ENCODE measurements at regions not wholly inside any gene's neighbourhood (a gene's known extent, or its start where the extent isn't known, plus 50 kb on each side); places are given as distances from the start of the nearest gene placed in this dataset.
A peak's percentile ranks its signal among the peaks of the same experiment; 100 is the strongest.

- DNase-seq, result no peak
Measured at GRCh38 chr2:162967811-162968210, 129.2 kb upstream of the KCNH7 start.

GRCh38 chr2:162967147-162967546, 128.6 kb upstream of the KCNH7 start:
- no peak for DNase-seq

- no peak for DNase-seq
Measured at GRCh38 chr2:162965191-162965590, 126.6 kb upstream of the KCNH7 start.

GRCh38 chr2:162964513-162964912, 125.9 kb upstream of the KCNH7 start:
- no peak for DNase-seq

GRCh38 chr2:162963156-162963555, 124.6 kb upstream of the KCNH7 start:
- no peak for DNase-seq

- no peak for DNase-seq
Measured at GRCh38 chr2:162945785-162946184, 107.2 kb upstream of the KCNH7 start.

- DNase-seq, result no peak
Measured at GRCh38 chr2:162938387-162938786, 99.8 kb upstream of the KCNH7 start.

GRCh38 chr2:162934191-162934590, 95.6 kb upstream of the KCNH7 start:
- DNase-seq, result no peak

- DNase-seq, result no peak
Measured at GRCh38 chr2:162932416-162932815, 93.8 kb upstream of the KCNH7 start.

GRCh38 chr2:162929571-162929970, 91.0 kb upstream of the KCNH7 start:
- DNase-seq, result no peak

GRCh38 chr2:162928356-162928755, 89.8 kb upstream of the KCNH7 start:
- DNase-seq, result no peak

- no peak for DNase-seq
Measured at GRCh38 chr2:162926907-162927306, 88.3 kb upstream of the KCNH7 start.

GRCh38 chr2:162926501-162926900, 87.9 kb upstream of the KCNH7 start:
- no peak for DNase-seq

GRCh38 chr2:162925595-162925994, 87.0 kb upstream of the KCNH7 start:
- DNase-seq, result no peak

GRCh38 chr2:162919111-162919510, 80.5 kb upstream of the KCNH7 start:
- no peak for DNase-seq

GRCh38 chr2:162917626-162918025, 79.1 kb upstream of the KCNH7 start:
- no peak for DNase-seq

- no peak for DNase-seq
Measured at GRCh38 chr2:162916286-162916801, 77.8 kb upstream of the KCNH7 start.

GRCh38 chr2:162915858-162916257, 77.3 kb upstream of the KCNH7 start:
- no peak for DNase-seq

GRCh38 chr2:162914161-162914560, 75.6 kb upstream of the KCNH7 start:
- DNase-seq, result no peak

- no peak for DNase-seq
Measured at GRCh38 chr2:162912787-162913186, 74.2 kb upstream of the KCNH7 start.

GRCh38 chr2:162908567-162908966, 70.0 kb upstream of the KCNH7 start:
- DNase-seq, result no peak

GRCh38 chr2:162890690-162891311, 52.2 kb upstream of the KCNH7 start:
- peak in 3 of 58 donors; percentile 1 to 6 (median 1) for DNase-seq

GRCh38 chr2:162888652-162889051, 50.1 kb upstream of the KCNH7 start:
- DNase-seq, result peak in 1 of 58 donors; percentile 27

Data from anterior cingulate cortex (tissue), 58 donors.